Epithelial cell of proximal tubule (primary cell): ENCODE measurements at regions not wholly inside any gene's neighbourhood (a gene's known extent, or its start where the extent isn't known, plus 50 kb on each side); places are given as distances from the start of the nearest gene placed in this dataset.

Experiments used
- DNase-seq: peaks from one replicate; pipeline ENCODE4 v3.0.0-alpha.2; 2011; ENCODE audit warnings: low read depth
- H3K4me3 ChIP-seq: 2 replicates; pipeline ENCODE4 v1.5.1; 2011; ENCODE audit warnings: low read depth, mild to moderate bottlenecking, low read length
- CTCF ChIP-seq: conservative IDR thresholded peaks from 2 replicates; pipeline ENCODE4 v1.5.1; 2012; ENCODE audit warnings: low read depth, mild to moderate bottlenecking, low read length

DNA sequence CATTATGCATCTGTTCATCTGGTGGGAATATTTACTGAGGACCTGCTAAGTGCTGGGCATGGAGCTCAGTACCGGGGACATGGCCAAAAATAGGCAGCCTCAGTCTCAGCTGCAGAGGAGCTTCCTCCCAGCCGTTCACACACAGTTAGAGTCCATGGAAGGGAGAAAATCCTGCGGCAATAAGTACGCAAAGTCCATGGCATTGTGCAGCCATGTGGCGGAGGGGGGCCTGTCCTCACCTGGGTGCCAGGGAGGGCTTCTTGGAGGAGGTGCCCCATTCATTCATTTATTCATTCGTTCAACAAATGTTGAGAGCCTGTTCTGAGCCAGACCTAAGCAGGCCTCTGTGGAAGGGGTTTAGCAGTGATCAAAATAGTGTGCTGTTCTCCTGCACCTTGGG is 59.3 kb upstream of the ANO1 start:
- no peak for TF ChIP-seq CTCF
- H3K4me3 ChIP-seq, result no peak overlapping the region
- no peak for DNase-seq

- TF ChIP-seq CTCF, result no peak
- no peak overlapping the region for H3K4me3 ChIP-seq
- DNase-seq, result no peak
These were observed 58.5 kb upstream of the ANO1 start for GRCh38 chr11:70019576-70020011.

DNA sequence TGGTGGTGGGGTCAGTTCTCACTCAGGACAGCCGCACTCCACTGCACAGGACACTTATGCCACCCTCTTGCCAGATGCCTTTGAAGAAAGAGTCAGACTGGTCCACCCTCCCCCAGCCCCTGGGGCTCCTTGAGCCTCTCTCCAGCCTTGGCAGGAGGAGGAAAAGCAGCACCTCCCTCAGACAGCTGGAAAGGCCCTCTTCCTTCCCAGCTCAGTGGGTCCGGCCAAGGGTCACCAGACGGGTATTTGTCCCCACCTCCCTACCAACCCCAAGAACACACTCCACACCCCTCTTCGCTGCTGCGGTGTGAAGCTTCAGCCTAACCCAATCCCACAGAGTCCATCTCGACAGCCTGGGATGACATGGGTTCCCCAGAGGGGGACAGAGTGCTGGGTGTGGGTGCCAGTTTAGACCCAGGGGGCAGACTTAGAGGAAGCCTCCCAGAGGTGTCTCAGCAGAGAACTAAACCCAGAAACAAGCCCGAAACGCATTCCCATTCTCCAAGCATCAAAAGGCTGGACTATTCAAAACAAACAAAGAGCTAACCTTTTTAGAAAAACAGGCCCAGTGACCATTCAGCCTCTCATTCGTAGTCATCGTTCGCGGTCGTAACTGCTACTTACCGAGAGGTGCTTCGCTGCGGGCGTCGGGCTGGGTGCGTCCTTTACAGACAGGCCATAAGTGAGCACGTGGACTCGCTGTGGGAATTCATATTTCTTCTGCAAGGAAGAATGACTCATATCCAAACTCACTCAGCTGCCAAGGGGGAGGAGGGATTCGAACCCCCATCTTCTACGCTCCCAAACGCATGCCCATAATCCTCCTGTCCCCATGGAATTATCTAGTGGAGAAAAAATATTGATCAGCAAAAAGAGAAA is 57.5 kb upstream of the ANO1 start:
- DNase-seq, result no peak
- TF ChIP-seq CTCF, result no peak
- no peak overlapping the region for H3K4me3 ChIP-seq

DNA sequence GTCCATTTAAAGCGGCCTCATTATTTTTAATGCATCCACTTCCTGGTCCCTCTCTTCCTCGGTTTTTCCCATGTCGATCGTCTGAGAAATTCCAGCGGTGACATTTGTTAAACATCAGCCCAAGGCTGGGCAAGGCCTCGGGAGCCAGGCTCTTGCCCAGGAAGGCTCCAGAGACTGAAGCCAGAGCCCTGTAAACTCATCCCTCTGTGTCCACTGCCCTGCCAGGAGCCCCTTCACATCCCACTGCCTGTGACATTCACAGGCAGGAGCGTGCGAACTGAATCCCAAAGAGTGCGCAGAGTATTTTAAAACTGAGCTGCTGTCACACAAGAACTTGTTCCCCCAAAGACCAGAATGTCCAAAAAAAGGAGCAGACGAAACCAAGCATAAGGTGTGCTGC is 56.5 kb upstream of the ANO1 start:
- no peak for DNase-seq
- no peak for TF ChIP-seq CTCF
- H3K4me3 ChIP-seq, result no peak overlapping the region

- no peak for TF ChIP-seq CTCF
- no peak overlapping the region for H3K4me3 ChIP-seq
- DNase-seq, result no peak
These were observed 53.9 kb upstream of the ANO1 start for GRCh38 chr11:70024036-70024772.

GRCh38 chr11:70024773-70025045 is 53.4 kb upstream of the ANO1 start:
- H3K4me3 ChIP-seq, result no peak overlapping the region
- TF ChIP-seq CTCF, result no peak
- no peak for DNase-seq

DNA sequence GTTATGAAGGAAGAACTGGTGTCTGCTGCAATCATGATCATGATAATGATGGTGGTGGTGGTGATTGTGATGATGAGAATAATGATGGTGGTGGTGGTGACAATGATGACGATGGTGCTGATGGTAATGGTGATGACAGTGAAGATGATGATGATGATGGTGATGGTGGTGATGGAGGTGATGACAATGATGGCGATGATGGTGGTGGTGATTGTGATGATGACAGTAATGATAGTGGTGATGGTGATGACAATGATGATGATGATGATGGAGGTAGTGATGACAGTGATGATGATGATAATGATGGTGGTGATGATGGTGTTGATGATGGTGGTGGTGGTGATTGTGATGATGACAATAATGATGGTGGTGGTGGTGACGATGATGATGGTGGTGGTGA is 52.8 kb upstream of the ANO1 start:
- TF ChIP-seq CTCF, result no peak
- no peak overlapping the region for H3K4me3 ChIP-seq
- no peak for DNase-seq
